Caco-2 (cell line): ENCODE measurements at regions not wholly inside any gene's neighbourhood (a gene's known extent, or its start where the extent isn't known, plus 50 kb on each side); places are given as distances from the start of the nearest gene placed in this dataset.

ENCODE experiments used
- BruUV-seq: library from RNA; stranded (reverse); fragments of 400-500 nt; replicated peaks from 2 replicates; lab custom pipeline; 2021; lab: Mats Ljungman, UMichigan
- CTCF ChIA-PET: fragments of 300-600 bp; sonication (Branson Sonifier 250); formaldehyde crosslinking; loops from one replicate; lab custom pipeline; 2022; ENCODE audit warnings: antibody characterized with exemption; lab: Charles Lee
- POLR2A ChIA-PET: fragments of 300-600 bp; sonication (Branson Sonifier 250); formaldehyde crosslinking; loops from one replicate; lab custom pipeline; 2022; ENCODE audit warnings: antibody characterized with exemption; lab: Charles Lee
- DNase-seq, 2 experiments: peaks; one replicate each; pipeline versions ENCODE4 v3.0.0 to v3.0.0-alpha.2; 2020 to 2022
- H3K27me3 ChIP-seq: replicated peaks from 2 replicates; pipeline ENCODE4 v1.6.0; 2011; ENCODE audit warnings: low read length; ENCODE audit not compliant: control insufficient read depth, insufficient read depth
- H3K36me3 ChIP-seq: 2 replicates; pipeline ENCODE4 v1.5.1; 2011; ENCODE audit warnings: low read length; ENCODE audit not compliant: control insufficient read depth, insufficient read depth
- H3K4me1 ChIP-seq: fragments of 250-450 bp; sonication (Bioruptor Pico); 2 replicates; pipeline ENCODE4 v1.5.1; 2020; ENCODE audit warnings: mild to moderate bottlenecking
- H3K4me3 ChIP-seq: 2 replicates; pipeline ENCODE4 v1.5.1; 2011; ENCODE audit warnings: low read depth, mild to moderate bottlenecking, control low read depth, low read length
- H3K9me3 ChIP-seq: fragments of 250-450 bp; sonication (Bioruptor Pico); 2 replicates; pipeline ENCODE4 v1.5.1; 2020; ENCODE audit warnings: mild to moderate bottlenecking, moderate library complexity
- H3K27ac Mint-ChIP-seq: one replicate; pipeline ENCODE4 v1.8.0; 2022; ENCODE audit warnings: mixed read lengths; ENCODE audit not compliant: unreplicated experiment
- H3K27me3 Mint-ChIP-seq: one replicate; pipeline ENCODE4 v1.8.0; 2022; ENCODE audit warnings: mixed read lengths; ENCODE audit not compliant: insufficient read depth, unreplicated experiment
- H3K36me3 Mint-ChIP-seq: one replicate; pipeline ENCODE4 v1.8.0; 2022; ENCODE audit warnings: mild to moderate bottlenecking, mixed read lengths; ENCODE audit not compliant: insufficient read depth, unreplicated experiment
- H3K4me1 Mint-ChIP-seq: one replicate; pipeline ENCODE4 v1.8.0; 2022; ENCODE audit warnings: low read depth, mixed read lengths; ENCODE audit not compliant: unreplicated experiment
- H3K4me3 Mint-ChIP-seq: one replicate; pipeline ENCODE4 v1.8.0; 2022; ENCODE audit warnings: mild to moderate bottlenecking, moderate library complexity, mixed read lengths; ENCODE audit not compliant: unreplicated experiment
- H3K9me3 Mint-ChIP-seq: one replicate; pipeline ENCODE4 v1.8.0; 2022; ENCODE audit warnings: mixed read lengths; ENCODE audit not compliant: unreplicated experiment
- intact Hi-C: fragments of 100-400 bp; cut with micrococcal nuclease; formaldehyde crosslinking; loops from one replicate; pipeline ENCODE4 v1.10.0; 2022; ENCODE audit not compliant: unreplicated experiment
- TF ChIP-seq, protein P1 (sequence below), 2 experiments: fragments of 200-600 bp in 1 of 2; IDR thresholded peaks; 1 replicate in 1 of 2; 2 replicates in 1 of 2; pipeline versions ENCODE4 v1.5.1 to v1.8.0; 2011 to 2022; ENCODE audit warnings: antibody characterized with exemption in 1 of 2, control low read depth in 1 of 2, inconsistent platforms in 1 of 2, low read depth in 1 of 2, low read length in 1 of 2, mild to moderate bottlenecking in 1 of 2, moderate library complexity in 1 of 2; ENCODE audit not compliant: insufficient read depth in 1 of 2, severe bottlenecking in 1 of 2, unreplicated experiment in 1 of 2

DNA sequence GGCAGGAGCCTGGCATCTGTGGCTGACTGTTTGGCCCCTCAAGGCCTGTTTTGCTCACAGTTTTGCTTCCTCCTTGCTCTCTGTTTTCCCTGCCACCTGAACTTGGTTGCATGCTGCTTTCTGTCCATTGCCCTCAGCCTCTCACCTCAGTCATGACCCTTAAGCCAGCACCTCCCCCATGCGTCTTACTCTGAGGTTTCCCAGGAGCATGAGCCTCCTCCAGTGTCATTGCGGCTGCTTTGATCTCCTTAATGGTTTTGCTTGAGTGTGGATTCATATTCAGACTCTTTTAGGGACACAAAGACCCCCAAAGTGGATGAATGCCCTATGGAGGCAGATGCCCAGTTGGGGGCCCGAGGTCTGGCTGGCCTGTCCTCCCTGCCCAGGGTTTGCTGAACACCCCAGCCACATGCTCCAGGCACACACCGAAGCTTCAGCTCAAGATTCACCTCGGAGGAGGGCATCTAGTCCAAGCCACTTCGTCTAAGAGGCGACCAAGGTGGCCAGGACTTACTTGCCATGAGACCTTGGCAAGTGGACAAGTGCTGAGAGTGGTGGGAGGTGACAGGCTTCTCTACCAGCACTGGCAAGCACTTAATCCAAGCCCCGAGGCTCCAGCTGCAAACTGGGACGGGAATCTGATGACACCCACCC is 95.4 kb upstream of the DIO3 start:
- Histone ChIP-seq H3K27me3 (no peaks in the 10 kb centered on the region), H3K4me3 (no peak overlapping the region), H3K4me1 (peaks cover 4% of the 10 kb centered on the region; the same call in 1 of the 2 replicates), H3K9me3 (no peaks in the 10 kb centered on the region), H3K36me3 (no peaks in the 10 kb centered on the region)
- Mint-ChIP-seq H3K36me3 (peaks cover 4% of the 10 kb centered on the region), H3K9me3 (no peaks in the 10 kb centered on the region), H3K27ac (no peak overlapping the region), H3K27me3 (no peaks in the 10 kb centered on the region), H3K4me1 (peaks cover 7% of the 10 kb centered on the region), H3K4me3 (no peak overlapping the region)
- BruUV-seq, result no TSS peak
- CTCF ChIA-PET, result no interaction called here
- no peak for DNase-seq
- intact Hi-C loops, result no loop called here
- POLR2A ChIA-PET, result no interaction called here
- TF ChIP-seq, protein P1, sequence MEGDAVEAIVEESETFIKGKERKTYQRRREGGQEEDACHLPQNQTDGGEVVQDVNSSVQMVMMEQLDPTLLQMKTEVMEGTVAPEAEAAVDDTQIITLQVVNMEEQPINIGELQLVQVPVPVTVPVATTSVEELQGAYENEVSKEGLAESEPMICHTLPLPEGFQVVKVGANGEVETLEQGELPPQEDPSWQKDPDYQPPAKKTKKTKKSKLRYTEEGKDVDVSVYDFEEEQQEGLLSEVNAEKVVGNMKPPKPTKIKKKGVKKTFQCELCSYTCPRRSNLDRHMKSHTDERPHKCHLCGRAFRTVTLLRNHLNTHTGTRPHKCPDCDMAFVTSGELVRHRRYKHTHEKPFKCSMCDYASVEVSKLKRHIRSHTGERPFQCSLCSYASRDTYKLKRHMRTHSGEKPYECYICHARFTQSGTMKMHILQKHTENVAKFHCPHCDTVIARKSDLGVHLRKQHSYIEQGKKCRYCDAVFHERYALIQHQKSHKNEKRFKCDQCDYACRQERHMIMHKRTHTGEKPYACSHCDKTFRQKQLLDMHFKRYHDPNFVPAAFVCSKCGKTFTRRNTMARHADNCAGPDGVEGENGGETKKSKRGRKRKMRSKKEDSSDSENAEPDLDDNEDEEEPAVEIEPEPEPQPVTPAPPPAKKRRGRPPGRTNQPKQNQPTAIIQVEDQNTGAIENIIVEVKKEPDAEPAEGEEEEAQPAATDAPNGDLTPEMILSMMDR (IDR thresholded peaks at IDR 0.05; ENCODE audit: insufficient read depth in 1 of 2, low read depth in 1 of 2, low read length in 1 of 2, severe bottlenecking in 1 of 2, unreplicated experiment in 1 of 2), result no peak

DNA sequence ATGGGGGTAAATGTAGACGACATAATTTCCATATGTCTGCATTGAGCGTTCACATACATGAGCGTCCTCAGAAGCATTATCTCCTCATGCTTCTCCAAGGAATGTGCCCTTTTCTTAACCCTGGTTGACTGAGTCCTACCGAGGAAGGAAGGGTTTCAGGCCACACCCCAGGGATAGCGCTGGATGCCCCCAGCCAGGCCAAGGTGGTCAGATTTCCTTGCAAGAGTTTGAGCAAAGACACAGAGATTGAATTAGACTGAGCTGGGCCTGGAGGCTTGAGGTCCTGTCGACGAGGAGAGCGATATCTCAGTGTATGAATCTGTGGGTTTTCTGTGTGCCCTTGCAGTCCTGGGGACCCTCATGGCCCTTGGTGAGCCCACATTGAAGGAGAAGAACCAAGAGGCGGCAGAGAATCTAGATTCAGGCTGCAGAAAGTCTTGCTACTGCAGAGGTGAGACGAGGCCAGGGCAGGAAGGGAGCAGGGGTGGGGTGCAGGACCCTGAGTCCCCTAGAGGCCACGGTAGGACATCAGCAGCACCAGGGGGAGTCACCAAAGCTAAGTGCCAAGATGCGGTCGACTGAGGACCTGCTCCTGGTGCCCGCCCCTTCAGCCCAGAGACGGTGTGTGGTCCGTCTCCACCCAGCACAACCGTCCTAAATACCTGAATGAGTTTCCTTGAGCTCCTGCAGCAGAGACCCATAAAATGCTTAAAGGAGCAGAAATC is 94.7 kb upstream of the DIO3 start:
- H3K4me1 ChIP-seq, result no peaks in the 10 kb centered on the region
- TF ChIP-seq, protein P1 (IDR thresholded peaks at IDR 0.05; ENCODE audit: insufficient read depth in 1 of 2, low read depth in 1 of 2, low read length in 1 of 2, severe bottlenecking in 1 of 2, unreplicated experiment in 1 of 2), result no peak
- no peak overlapping the region for H3K27ac Mint-ChIP-seq
- no peaks in the 10 kb centered on the region for H3K9me3 Mint-ChIP-seq
- H3K27me3 Mint-ChIP-seq, result no peaks in the 10 kb centered on the region
- H3K36me3 Mint-ChIP-seq, result peaks cover 4% of the 10 kb centered on the region
- H3K9me3 ChIP-seq, result no peaks in the 10 kb centered on the region
- no peak for DNase-seq
- no peaks in the 10 kb centered on the region for H3K36me3 ChIP-seq
- no peak overlapping the region for H3K4me3 Mint-ChIP-seq
- ChIA-PET POLR2A (no interaction called here), CTCF (no interaction called here)
- no TSS peak for BruUV-seq
- intact Hi-C loops, result no loop called here
- no peak overlapping the region for H3K4me3 ChIP-seq
- no peaks in the 10 kb centered on the region for H3K27me3 ChIP-seq
- H3K4me1 Mint-ChIP-seq, result peaks cover under 1% of the 10 kb centered on the region

DNA sequence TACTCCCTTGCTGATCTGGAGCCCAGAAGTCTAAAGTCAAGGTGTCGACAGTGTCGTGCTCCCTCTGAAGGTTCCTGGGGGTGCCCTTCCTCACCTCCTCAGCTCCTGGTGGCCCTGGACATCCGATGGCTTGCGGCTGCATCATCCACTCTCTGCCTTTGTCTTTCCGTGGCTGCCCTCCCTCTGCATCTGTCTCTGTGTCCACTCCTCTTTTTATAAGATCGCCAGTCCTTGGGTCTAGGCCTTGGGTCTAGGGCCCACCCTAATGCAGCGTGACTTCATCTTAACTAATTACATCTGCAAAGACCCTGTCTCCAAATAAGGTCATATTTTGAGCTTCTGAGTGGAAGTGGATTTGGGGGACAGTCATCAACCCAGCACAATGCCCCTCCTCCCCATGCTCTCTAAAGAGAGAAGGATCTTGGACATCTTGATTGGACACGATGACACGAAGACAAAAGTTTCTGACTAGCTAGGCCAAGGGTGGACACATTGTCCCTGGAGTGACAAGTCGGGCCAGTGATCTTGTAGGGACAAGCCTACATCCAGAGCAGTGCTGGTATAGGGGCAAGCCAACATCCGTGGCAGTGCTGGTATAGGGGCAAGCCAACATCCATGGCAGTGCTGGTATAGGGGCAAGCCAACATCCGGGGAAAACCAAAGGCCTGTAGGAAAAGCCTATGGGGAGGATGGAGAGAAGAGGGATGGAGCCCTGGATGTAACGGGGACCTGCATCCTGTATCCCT is 93.9 kb upstream of the DIO3 start:
- no peaks in the 10 kb centered on the region for H3K9me3 ChIP-seq
- CTCF ChIA-PET, result interaction anchor here (0.7 kb wide), 1 partner anchor 768 kb away, joined by 3 read pairs; no protein-coding TSS in a partner anchor
- no peaks in the 10 kb centered on the region for H3K9me3 Mint-ChIP-seq

More for the DNA sequence above, 93.9 kb upstream of the DIO3 start:
- no peaks in the 10 kb centered on the region for H3K27me3 ChIP-seq
- Mint-ChIP-seq H3K4me3 (no peak overlapping the region), H3K27me3 (no peaks in the 10 kb centered on the region), H3K36me3 (peaks cover 4% of the 10 kb centered on the region), H3K4me1 (no peaks in the 10 kb centered on the region), H3K27ac (no peak overlapping the region)
- no peak overlapping the region for H3K4me3 ChIP-seq
- DNase-seq, result no peak
- no peaks in the 10 kb centered on the region for H3K4me1 ChIP-seq
- TF ChIP-seq, protein P1 (IDR thresholded peaks at IDR 0.05; ENCODE audit: insufficient read depth in 1 of 2, low read depth in 1 of 2, low read length in 1 of 2, severe bottlenecking in 1 of 2, unreplicated experiment in 1 of 2), result no peak
- no peaks in the 10 kb centered on the region for H3K36me3 ChIP-seq
- BruUV-seq, result no TSS peak
- POLR2A ChIA-PET, result no interaction called here
- intact Hi-C loops, result no loop called here
